ENCODE measurements at regions not wholly inside any gene's neighbourhood (a gene's known extent, or its start where the extent isn't known, plus 50 kb on each side); places are given as distances from the start of the nearest gene placed in this dataset.

GRCh38 chr2:52220393-52220792 lies 1188.5 kb upstream of the NRXN1 start:
- no peaks in the 10 kb centered on the region for H3K27me3 Mint-ChIP-seq
- H3K9me3 Mint-ChIP-seq: peaks cover 0 to 2% (median 0%) of the 10 kb centered on the region in 3 donors
- H3K4me3 Mint-ChIP-seq: no peak overlapping the region
- no peaks in the 10 kb centered on the region for H3K36me3 Mint-ChIP-seq
- H3K4me1 Mint-ChIP-seq: no peaks in the 10 kb centered on the region
- H3K27ac Mint-ChIP-seq: no peak overlapping the region

GRCh38 chr2:52210611-52211010 lies 1178.7 kb upstream of the NRXN1 start:
- no peaks in the 10 kb centered on the region for H3K4me1 Mint-ChIP-seq
- no peak overlapping the region for H3K27ac Mint-ChIP-seq
- H3K36me3 Mint-ChIP-seq: no peaks in the 10 kb centered on the region
- H3K27me3 Mint-ChIP-seq: no peaks in the 10 kb centered on the region
- H3K4me3 Mint-ChIP-seq: no peak overlapping the region
- H3K9me3 Mint-ChIP-seq: peaks cover 0 to 2% (median 2%) of the 10 kb centered on the region in 3 donors

- H3K27ac Mint-ChIP-seq: no peak overlapping the region
- H3K4me1 Mint-ChIP-seq: no peaks in the 10 kb centered on the region
- no peaks in the 10 kb centered on the region for H3K36me3 Mint-ChIP-seq
- H3K9me3 Mint-ChIP-seq: peaks cover 0 to 2% (median 2%) of the 10 kb centered on the region in 3 donors
- no peak overlapping the region for H3K4me3 Mint-ChIP-seq
- H3K27me3 Mint-ChIP-seq: no peaks in the 10 kb centered on the region
These were observed 1178.2 kb upstream of the NRXN1 start for GRCh38 chr2:52210161-52210560.

GRCh38 chr2:52194342-52194741 lies 1162.4 kb upstream of the NRXN1 start:
- no peak overlapping the region for H3K27ac Mint-ChIP-seq
- H3K9me3 Mint-ChIP-seq: peaks cover 0 to 2% (median under 1%) of the 10 kb centered on the region in 3 donors
- no peaks in the 10 kb centered on the region for H3K4me1 Mint-ChIP-seq
- H3K27me3 Mint-ChIP-seq: no peaks in the 10 kb centered on the region
- H3K4me3 Mint-ChIP-seq: no peak overlapping the region
- H3K36me3 Mint-ChIP-seq: no peaks in the 10 kb centered on the region

- Mint-ChIP-seq H3K9me3 (peaks cover 0 to 2% (median 0%) of the 10 kb centered on the region in 3 donors), H3K27ac (no peak overlapping the region), H3K4me1 (no peaks in the 10 kb centered on the region)
These were observed 1161.9 kb upstream of the NRXN1 start for GRCh38 chr2:52193804-52194203.

GRCh38 chr2:52192656-52193055 lies 1160.7 kb upstream of the NRXN1 start:
- Mint-ChIP-seq H3K27ac (no peak overlapping the region), H3K9me3 (peaks cover 0 to 2% (median 0%) of the 10 kb centered on the region in 3 donors), H3K36me3 (no peaks in the 10 kb centered on the region), H3K4me3 (no peak overlapping the region), H3K4me1 (no peaks in the 10 kb centered on the region), H3K27me3 (no peaks in the 10 kb centered on the region)

More at GRCh38 chr2:52193804-52194203, 1161.9 kb upstream of the NRXN1 start:
- Mint-ChIP-seq H3K27me3 (no peaks in the 10 kb centered on the region), H3K36me3 (no peaks in the 10 kb centered on the region), H3K4me3 (no peak overlapping the region)

GRCh38 chr2:52181080-52181479 lies 1149.1 kb upstream of the NRXN1 start:
- Mint-ChIP-seq H3K36me3 (no peaks in the 10 kb centered on the region), H3K27ac (no peak overlapping the region), H3K9me3 (peaks cover 0 to 2% (median 0%) of the 10 kb centered on the region in 3 donors), H3K4me3 (no peak overlapping the region), H3K4me1 (peaks cover 0 to 3% (median 0%) of the 10 kb centered on the region in 3 donors), H3K27me3 (no peaks in the 10 kb centered on the region)

- Mint-ChIP-seq H3K4me3 (no peak overlapping the region), H3K4me1 (peaks cover 0 to 3% (median 0%) of the 10 kb centered on the region in 3 donors), H3K9me3 (peaks cover 0 to 2% (median 0%) of the 10 kb centered on the region in 3 donors), H3K36me3 (no peaks in the 10 kb centered on the region), H3K27ac (no peak overlapping the region), H3K27me3 (no peaks in the 10 kb centered on the region)
These were observed 1146.9 kb upstream of the NRXN1 start for GRCh38 chr2:52178845-52179244.

GRCh38 chr2:52145005-52145404 lies 1113.1 kb upstream of the NRXN1 start:
- Mint-ChIP-seq H3K27ac (no peak overlapping the region), H3K9me3 (peaks cover 0 to 1% (median 0%) of the 10 kb centered on the region in 3 donors), H3K27me3 (no peaks in the 10 kb centered on the region), H3K4me1 (no peaks in the 10 kb centered on the region), H3K36me3 (no peaks in the 10 kb centered on the region), H3K4me3 (no peak overlapping the region)

GRCh38 chr2:52144590-52144989 lies 1112.7 kb upstream of the NRXN1 start:
- no peak overlapping the region for H3K4me3 Mint-ChIP-seq

GRCh38 chr2:52141076-52141475 lies 1109.1 kb upstream of the NRXN1 start:
- peaks cover 0 to 2% (median 1%) of the 10 kb centered on the region in 3 donors for H3K9me3 Mint-ChIP-seq
- H3K27me3 Mint-ChIP-seq: no peaks in the 10 kb centered on the region
- H3K36me3 Mint-ChIP-seq: no peaks in the 10 kb centered on the region
- H3K4me3 Mint-ChIP-seq: no peak overlapping the region
- no peak overlapping the region for H3K27ac Mint-ChIP-seq
- H3K4me1 Mint-ChIP-seq: no peaks in the 10 kb centered on the region

More at GRCh38 chr2:52144590-52144989, 1112.7 kb upstream of the NRXN1 start:
- Mint-ChIP-seq H3K27ac (no peak overlapping the region), H3K4me1 (no peaks in the 10 kb centered on the region), H3K9me3 (peaks cover 0 to 1% (median 0%) of the 10 kb centered on the region in 3 donors), H3K27me3 (no peaks in the 10 kb centered on the region), H3K36me3 (no peaks in the 10 kb centered on the region)

- H3K4me1 Mint-ChIP-seq: no peaks in the 10 kb centered on the region
- no peaks in the 10 kb centered on the region for H3K27me3 Mint-ChIP-seq
- no peaks in the 10 kb centered on the region for H3K36me3 Mint-ChIP-seq
- no peak overlapping the region for H3K27ac Mint-ChIP-seq
- no peak overlapping the region for H3K4me3 Mint-ChIP-seq
- peaks cover 0 to 2% (median 1%) of the 10 kb centered on the region in 3 donors for H3K9me3 Mint-ChIP-seq
These were observed 1107.3 kb upstream of the NRXN1 start for GRCh38 chr2:52139241-52139640.

GRCh38 chr2:52135235-52135634 lies 1103.3 kb upstream of the NRXN1 start:
- H3K9me3 Mint-ChIP-seq: peaks cover 0 to 3% (median 0%) of the 10 kb centered on the region in 3 donors

GRCh38 chr2:52128081-52128480 lies 1096.1 kb upstream of the NRXN1 start:
- Mint-ChIP-seq H3K4me1 (no peaks in the 10 kb centered on the region), H3K27ac (no peak overlapping the region), H3K9me3 (peaks cover 0 to 5% (median 3%) of the 10 kb centered on the region in 3 donors), H3K4me3 (no peak overlapping the region), H3K36me3 (no peaks in the 10 kb centered on the region), H3K27me3 (no peaks in the 10 kb centered on the region)

More at GRCh38 chr2:52135235-52135634, 1103.3 kb upstream of the NRXN1 start:
- H3K27ac Mint-ChIP-seq: no peak overlapping the region
- H3K27me3 Mint-ChIP-seq: no peaks in the 10 kb centered on the region
- H3K4me1 Mint-ChIP-seq: no peaks in the 10 kb centered on the region
- no peak overlapping the region for H3K4me3 Mint-ChIP-seq
- H3K36me3 Mint-ChIP-seq: no peaks in the 10 kb centered on the region

GRCh38 chr2:52127527-52127926 lies 1095.6 kb upstream of the NRXN1 start:
- no peaks in the 10 kb centered on the region for H3K4me1 Mint-ChIP-seq
- H3K27me3 Mint-ChIP-seq: no peaks in the 10 kb centered on the region
- no peak overlapping the region for H3K27ac Mint-ChIP-seq
- peaks cover 0 to 5% (median 3%) of the 10 kb centered on the region in 3 donors for H3K9me3 Mint-ChIP-seq
- H3K36me3 Mint-ChIP-seq: no peaks in the 10 kb centered on the region
- no peak overlapping the region for H3K4me3 Mint-ChIP-seq

GRCh38 chr2:52117299-52117698 lies 1085.4 kb upstream of the NRXN1 start:
- Mint-ChIP-seq H3K9me3 (no peaks in the 10 kb centered on the region), H3K36me3 (no peaks in the 10 kb centered on the region), H3K27me3 (no peaks in the 10 kb centered on the region)

More at GRCh38 chr2:52117299-52117698, 1085.4 kb upstream of the NRXN1 start:
- H3K27ac Mint-ChIP-seq: no peak overlapping the region
- no peaks in the 10 kb centered on the region for H3K4me1 Mint-ChIP-seq
- H3K4me3 Mint-ChIP-seq: no peak overlapping the region

All from IgD-negative memory B cell (primary cell).